ENCODE measurements at regions not wholly inside any gene's neighbourhood (a gene's known extent, or its start where the extent isn't known, plus 50 kb on each side); places are given as distances from the start of the nearest gene placed in this dataset.

GRCh38 chr18:60267391-60268058 lies 105.0 kb downstream of the MC4R start:
- DNase-seq: no peak
- Histone ChIP-seq H3K36me3 (ENCODE audit: insufficient read depth, low read length) (no peaks in the 10 kb centered on the region), H3K79me2 (ENCODE audit: insufficient read depth, low read length) (no peaks in the 10 kb centered on the region), H3K4me3 (ENCODE audit: low read depth in 1 of 2, low read length in 2 of 2) (no peak overlapping the region), H3K9me3 (ENCODE audit: insufficient read depth, low read length, severe bottlenecking) (no peaks in the 10 kb centered on the region), H3K27ac (ENCODE audit: low read length) (no peak overlapping the region), H2AFZ (ENCODE audit: low read depth, low read length) (peak overlapping the region; percentile 34; the same call in 1 of the 2 replicates), H4K20me1 (ENCODE audit: insufficient read depth, low read length) (no peaks in the 10 kb centered on the region), H3K9ac (ENCODE audit: low read depth, low read length) (no peak overlapping the region), H3K4me2 (ENCODE audit: insufficient read depth, low read length) (no peak overlapping the region), H3K27me3 (ENCODE audit: insufficient read depth, low read length, poor library complexity) (no peaks in the 10 kb centered on the region), H3K4me1 (ENCODE audit: insufficient read depth, low read length) (peaks cover 5% of the 10 kb centered on the region)
- ATAC-seq (ENCODE audit: insufficient read depth, low read depth): no peak
- TF ChIP-seq CTCF (IDR thresholded peaks at IDR 0.05; ENCODE audit: borderline replicate concordance, extremely low read depth, low read length, poor library complexity, severe bottlenecking) (no peak), EZH2 (IDR thresholded peaks at IDR 0.05; ENCODE audit: borderline replicate concordance, low read depth, low read length, severe bottlenecking) (no peak)

GRCh38 chr18:60266558-60266957 lies 106.0 kb downstream of the MC4R start:
- H3K27me3 ChIP-seq (ENCODE audit: insufficient read depth, low read length, poor library complexity): no peaks in the 10 kb centered on the region
- no peak overlapping the region for H3K4me2 ChIP-seq (ENCODE audit: insufficient read depth, low read length)
- no peaks in the 10 kb centered on the region for H3K36me3 ChIP-seq (ENCODE audit: insufficient read depth, low read length)
- no peak for TF ChIP-seq CTCF (IDR thresholded peaks at IDR 0.05; ENCODE audit: borderline replicate concordance, extremely low read depth, low read length, poor library complexity, severe bottlenecking)
- no peak for TF ChIP-seq EZH2 (IDR thresholded peaks at IDR 0.05; ENCODE audit: borderline replicate concordance, low read depth, low read length, severe bottlenecking)
- no peaks in the 10 kb centered on the region for H3K9me3 ChIP-seq (ENCODE audit: insufficient read depth, low read length, severe bottlenecking)
- H3K4me1 ChIP-seq (ENCODE audit: insufficient read depth, low read length): no peaks in the 10 kb centered on the region
- H2AFZ ChIP-seq (ENCODE audit: low read depth, low read length): no peak overlapping the region
- DNase-seq: no peak
- H3K9ac ChIP-seq (ENCODE audit: low read depth, low read length): no peak overlapping the region
- H4K20me1 ChIP-seq (ENCODE audit: insufficient read depth, low read length): no peaks in the 10 kb centered on the region
- ATAC-seq (ENCODE audit: insufficient read depth, low read depth): no peak
- no peaks in the 10 kb centered on the region for H3K79me2 ChIP-seq (ENCODE audit: insufficient read depth, low read length)
- no peak overlapping the region for H3K4me3 ChIP-seq (ENCODE audit: low read depth in 1 of 2, low read length in 2 of 2)
- H3K27ac ChIP-seq (ENCODE audit: low read length): no peak overlapping the region

DNA sequence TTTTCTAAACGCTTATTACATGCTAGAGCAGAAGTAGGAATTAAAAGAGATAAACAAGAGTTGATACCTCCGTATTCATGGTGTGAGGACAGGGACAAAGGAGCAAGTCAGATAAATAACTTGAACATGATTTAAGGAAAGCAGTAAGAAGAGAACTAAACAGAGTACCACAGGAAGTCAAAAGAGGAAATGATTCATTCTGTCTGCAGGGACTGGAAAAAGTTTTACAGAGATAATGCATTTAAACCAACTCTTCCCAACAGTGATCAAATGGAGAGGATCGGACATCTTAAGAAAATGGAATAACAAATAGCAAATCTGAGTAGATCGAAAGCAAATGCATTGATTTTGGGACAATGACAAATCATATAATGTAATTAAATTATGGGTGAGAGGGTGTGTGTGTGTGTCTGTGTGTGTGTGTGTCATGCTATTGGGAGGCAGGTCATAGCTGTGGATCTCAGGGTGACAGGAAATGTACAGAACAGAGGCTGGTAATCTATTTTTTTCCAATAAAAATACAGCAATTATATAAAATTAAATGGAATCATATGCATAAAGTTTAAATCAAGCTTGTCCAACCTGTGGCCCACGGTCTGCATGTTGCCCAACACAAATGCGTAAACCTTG lies 113.4 kb downstream of the MC4R start:
- Histone ChIP-seq H3K4me2 (ENCODE audit: insufficient read depth, low read length) (peak overlapping the region; percentile 14; the same call in 1 of the 2 replicates), H3K36me3 (ENCODE audit: insufficient read depth, low read length) (no peaks in the 10 kb centered on the region), H3K27me3 (ENCODE audit: insufficient read depth, low read length, poor library complexity) (no peaks in the 10 kb centered on the region), H3K79me2 (ENCODE audit: insufficient read depth, low read length) (no peaks in the 10 kb centered on the region), H4K20me1 (ENCODE audit: insufficient read depth, low read length) (no peaks in the 10 kb centered on the region), H3K4me1 (ENCODE audit: insufficient read depth, low read length) (peaks cover 17% of the 10 kb centered on the region), H3K4me3 (ENCODE audit: low read depth in 1 of 2, low read length in 2 of 2) (no peak overlapping the region), H3K9ac (ENCODE audit: low read depth, low read length) (no peak overlapping the region), H3K9me3 (ENCODE audit: insufficient read depth, low read length, severe bottlenecking) (no peaks in the 10 kb centered on the region), H2AFZ (ENCODE audit: low read depth, low read length) (no peak overlapping the region), H3K27ac (ENCODE audit: low read length) (no peak overlapping the region; the same call in 1 of the 2 replicates)
- ATAC-seq (ENCODE audit: insufficient read depth, low read depth) (peak; percentile 85), DNase-seq (no peak)
- TF ChIP-seq EZH2 (IDR thresholded peaks at IDR 0.05; ENCODE audit: borderline replicate concordance, low read depth, low read length, severe bottlenecking): no peak
- no peak for TF ChIP-seq CTCF (IDR thresholded peaks at IDR 0.05; ENCODE audit: borderline replicate concordance, extremely low read depth, low read length, poor library complexity, severe bottlenecking)

All from DND-41 (cell line).